Calu3 (cell line): ENCODE measurements at regions not wholly inside any gene's neighbourhood (a gene's known extent, or its start where the extent isn't known, plus 50 kb on each side); places are given as distances from the start of the nearest gene placed in this dataset.
"Not testable (repeated sequence)": the region's sequence is repeated elsewhere in the genome, so short reads cannot be mapped to it uniquely, and the experiment has no call there.

ENCODE experiments used
- BruUV-seq: library from RNA; stranded (reverse); fragments of 400-500 nt; replicated peaks from 2 replicates; lab custom pipeline; 2021; lab: Mats Ljungman, UMichigan
- CTCF ChIA-PET: fragments of 300-600 bp; sonication (Branson Sonifier 250); formaldehyde crosslinking; loops from one replicate; lab custom pipeline; 2022; ENCODE audit warnings: antibody characterized with exemption; lab: Charles Lee
- DNase-seq: peaks from one replicate; pipeline ENCODE4 v3.0.0; 2022
- H3K27ac Mint-ChIP-seq: one replicate; pipeline ENCODE4 v1.8.0; 2022; ENCODE audit warnings: mixed read lengths; ENCODE audit not compliant: unreplicated experiment
- H3K27me3 Mint-ChIP-seq: one replicate; pipeline ENCODE4 v1.8.0; 2022; ENCODE audit warnings: mixed read lengths; ENCODE audit not compliant: unreplicated experiment
- H3K36me3 Mint-ChIP-seq: one replicate; pipeline ENCODE4 v1.8.0; 2022; ENCODE audit warnings: mild to moderate bottlenecking, moderate library complexity, mixed read lengths; ENCODE audit not compliant: insufficient read depth, unreplicated experiment
- H3K4me1 Mint-ChIP-seq: one replicate; pipeline ENCODE4 v1.8.0; 2022; ENCODE audit warnings: mild to moderate bottlenecking, low read depth, mixed read lengths; ENCODE audit not compliant: unreplicated experiment
- H3K4me3 Mint-ChIP-seq: one replicate; pipeline ENCODE4 v1.8.0; 2022; ENCODE audit warnings: mild to moderate bottlenecking, low read depth, moderate library complexity, mixed read lengths; ENCODE audit not compliant: unreplicated experiment
- H3K9me3 Mint-ChIP-seq: one replicate; pipeline ENCODE4 v1.8.0; 2022; ENCODE audit warnings: low read depth, mixed read lengths; ENCODE audit not compliant: unreplicated experiment
- CTCF ChIP-seq: fragments of 200-600 bp; IDR thresholded peaks from one replicate; pipeline ENCODE4 v1.8.0; 2022; ENCODE audit warnings: antibody characterized with exemption; ENCODE audit not compliant: unreplicated experiment
- intact Hi-C: fragments of 100-400 bp; cut with micrococcal nuclease; formaldehyde crosslinking; loops from one replicate; pipeline ENCODE4 v1.10.0; 2022; ENCODE audit not compliant: unreplicated experiment

DNA sequence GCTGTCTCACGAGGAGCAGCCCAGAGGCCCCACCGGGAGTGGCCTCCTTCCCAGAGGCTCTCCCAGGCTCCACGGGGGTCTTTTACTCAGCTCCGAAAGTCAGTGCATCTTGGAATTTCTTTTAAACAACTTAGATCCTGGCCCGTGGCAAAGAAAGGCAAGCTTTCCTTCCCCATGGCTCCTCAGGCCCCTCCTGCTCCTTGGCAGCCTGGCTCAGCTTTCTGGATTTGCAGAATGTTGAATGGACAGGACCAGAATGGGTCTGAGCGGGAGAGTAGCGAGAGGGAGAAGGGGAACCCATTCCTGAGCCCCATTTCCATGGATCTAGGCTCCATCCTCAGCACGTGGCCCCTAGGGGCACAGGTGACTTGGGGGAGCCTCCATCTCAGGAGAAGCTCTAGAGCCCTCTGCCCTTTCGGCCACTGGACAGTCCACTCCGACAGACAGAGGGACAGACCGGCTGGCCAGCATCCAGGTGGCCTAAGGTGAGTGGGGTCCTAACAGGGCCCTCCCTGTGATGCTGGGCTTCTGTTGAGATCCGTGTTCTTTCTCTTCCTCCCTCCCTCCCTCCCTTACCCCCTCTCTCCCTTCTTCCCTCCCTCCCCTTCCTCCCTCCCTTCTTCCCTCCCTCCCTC is 173.9 kb upstream of the PPP1R26 start:
- no TSS peak for BruUV-seq
- no peaks in the 10 kb centered on the region for H3K4me1 Mint-ChIP-seq
- H3K4me3 Mint-ChIP-seq, result no peak overlapping the region
- no peak for TF ChIP-seq CTCF
- H3K9me3 Mint-ChIP-seq, result peaks cover 8% of the 10 kb centered on the region
- DNase-seq, result no peak
- H3K36me3 Mint-ChIP-seq, result no peaks in the 10 kb centered on the region
- CTCF ChIA-PET, result no interaction called here
- H3K27ac Mint-ChIP-seq, result no peak overlapping the region
- H3K27me3 Mint-ChIP-seq, result peaks cover 73% of the 10 kb centered on the region
- intact Hi-C loops, result no loop called here

DNA sequence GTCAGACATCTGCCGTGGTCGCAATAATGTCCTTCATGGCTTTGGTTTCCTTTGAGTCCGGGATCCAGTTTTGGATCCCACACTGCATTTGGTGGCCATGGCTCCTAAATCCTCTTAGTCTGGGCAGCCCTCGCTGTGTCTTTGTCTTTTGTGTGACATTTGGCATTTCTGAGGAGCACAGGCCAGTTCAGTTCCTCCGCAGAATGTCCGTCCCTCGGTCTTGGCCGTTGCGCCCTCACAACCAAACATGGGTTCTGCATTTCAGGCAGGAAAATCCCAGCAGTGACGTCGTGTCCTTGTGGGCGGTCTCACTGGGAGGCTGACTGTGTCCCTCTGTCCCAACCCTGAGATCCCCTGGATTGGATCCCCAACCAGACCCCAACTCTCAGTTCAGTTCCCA is 172.9 kb upstream of the PPP1R26 start:
- Mint-ChIP-seq H3K36me3 (no peaks in the 10 kb centered on the region), H3K9me3 (peaks cover 8% of the 10 kb centered on the region), H3K27me3 (peaks cover 65% of the 10 kb centered on the region), H3K27ac (no peak overlapping the region), H3K4me1 (no peaks in the 10 kb centered on the region), H3K4me3 (no peak overlapping the region)
- BruUV-seq, result no TSS peak
- TF ChIP-seq CTCF, result no peak
- CTCF ChIA-PET, result no interaction called here
- intact Hi-C loops, result no loop called here
- no peak for DNase-seq

DNA sequence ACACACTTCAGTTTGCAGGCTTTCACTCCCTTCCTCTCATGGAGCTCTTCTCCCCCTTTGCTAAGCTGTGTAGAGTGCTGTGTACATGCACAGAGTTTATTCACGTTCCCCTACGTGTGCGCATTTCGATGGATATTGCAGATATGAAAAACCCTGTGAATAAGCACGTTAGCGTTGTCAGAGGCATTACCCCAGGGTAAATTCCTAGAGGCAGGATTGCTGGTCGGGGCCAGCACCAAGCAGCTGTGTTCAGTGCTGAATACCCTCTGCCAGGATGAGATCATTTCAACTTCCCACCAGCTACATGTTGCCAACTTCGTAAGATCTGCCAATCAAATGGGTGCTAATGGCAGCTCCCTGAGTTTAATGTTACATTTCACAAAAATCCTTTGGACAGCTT is 172.3 kb upstream of the PPP1R26 start:
- H3K4me1 Mint-ChIP-seq, result no peaks in the 10 kb centered on the region
- no peak for TF ChIP-seq CTCF
- CTCF ChIA-PET, result no interaction called here
- no peak overlapping the region for H3K4me3 Mint-ChIP-seq
- intact Hi-C loops, result no loop called here
- H3K27me3 Mint-ChIP-seq, result peaks cover 65% of the 10 kb centered on the region
- DNase-seq, result no peak
- no peaks in the 10 kb centered on the region for H3K36me3 Mint-ChIP-seq
- peaks cover 8% of the 10 kb centered on the region for H3K9me3 Mint-ChIP-seq
- no TSS peak for BruUV-seq
- H3K27ac Mint-ChIP-seq, result no peak overlapping the region

- H3K4me3 Mint-ChIP-seq, BruUV-seq, H3K27ac Mint-ChIP-seq, H3K4me1 Mint-ChIP-seq, H3K36me3 Mint-ChIP-seq, DNase-seq, H3K9me3 Mint-ChIP-seq, intact Hi-C loops, CTCF ChIA-PET: not testable (repeated sequence)
- H3K27me3 Mint-ChIP-seq, result peaks cover 62% of the 10 kb centered on the region
These were observed 171.7 kb upstream of the PPP1R26 start for GRCh38 chr9:135307919-135308318.
